HG03521 (cell line): ENCODE measurements at regions not wholly inside any gene's neighbourhood (a gene's known extent, or its start where the extent isn't known, plus 50 kb on each side); places are given as distances from the start of the nearest gene placed in this dataset.
"Not testable (repeated sequence)": the region's sequence is repeated elsewhere in the genome, so short reads cannot be mapped to it uniquely, and the experiment has no call there.

Experiments used
- ATAC-seq: cut with Tn5 transposase; IDR thresholded peaks from one replicate; pipeline ENCODE4 v1.9.1; 2021; ENCODE audit warnings: mild to moderate bottlenecking, moderate library complexity; ENCODE audit not compliant: unreplicated experiment

- ATAC-seq, result no peak
Observed at GRCh38 chr7:85686401-85687181, 499.7 kb upstream of the SEMA3D start.

DNA sequence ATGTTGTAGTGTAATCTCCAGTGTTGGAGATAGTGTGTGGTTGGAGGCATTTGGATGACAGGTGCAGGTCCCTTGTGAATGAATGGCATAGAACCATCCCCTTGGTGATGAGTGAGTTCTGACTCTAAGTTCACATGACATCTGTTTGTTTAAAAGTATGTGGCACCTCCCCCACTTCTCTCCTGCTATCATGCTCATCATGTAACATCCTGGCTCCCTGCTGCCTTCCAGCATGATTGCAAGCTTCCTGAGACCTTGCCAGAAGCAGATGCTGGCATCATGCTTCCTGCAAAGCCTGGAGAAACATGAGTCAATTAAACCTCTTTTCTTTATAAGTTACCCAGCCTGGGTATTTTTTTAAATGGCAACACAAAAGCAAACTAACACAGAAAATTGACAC, 499.0 kb upstream of the SEMA3D start:
- no peak for ATAC-seq

DNA sequence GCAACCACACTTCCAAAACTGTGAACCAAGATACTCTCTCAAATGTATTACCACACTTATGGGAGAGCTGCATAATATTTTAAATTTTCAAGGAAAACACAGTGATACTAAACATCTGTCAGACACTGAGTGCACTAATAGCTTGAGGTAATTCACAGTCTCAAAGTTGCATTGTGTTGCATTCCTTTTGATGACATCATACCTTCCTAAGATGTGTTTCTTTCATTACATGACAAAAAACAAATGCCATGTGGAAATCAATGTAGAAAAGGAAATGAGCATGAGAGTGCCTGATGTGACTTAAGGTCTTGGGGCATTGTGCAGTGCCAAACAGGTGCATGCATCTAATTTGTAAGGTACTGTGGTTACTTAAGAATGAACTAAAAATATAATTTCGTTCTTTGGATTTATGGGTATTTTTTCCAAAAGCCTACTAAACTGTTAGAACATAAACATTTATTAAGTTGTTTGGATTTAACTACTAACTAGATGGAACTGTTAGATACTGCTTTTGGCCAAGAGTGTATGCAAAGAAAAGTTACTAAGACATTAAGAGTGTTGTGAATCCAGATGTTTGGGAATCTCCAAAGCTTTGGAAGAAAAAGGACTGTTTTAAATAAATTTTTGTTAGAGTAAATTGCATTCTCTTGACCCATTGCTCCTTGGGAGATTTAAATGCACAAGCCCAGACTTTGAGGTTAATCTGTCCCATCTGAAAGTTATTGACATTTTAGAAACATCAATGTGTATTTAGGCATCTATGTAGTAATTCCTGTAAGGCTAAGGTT, 496.2 kb upstream of the SEMA3D start:
- no peak for ATAC-seq

DNA sequence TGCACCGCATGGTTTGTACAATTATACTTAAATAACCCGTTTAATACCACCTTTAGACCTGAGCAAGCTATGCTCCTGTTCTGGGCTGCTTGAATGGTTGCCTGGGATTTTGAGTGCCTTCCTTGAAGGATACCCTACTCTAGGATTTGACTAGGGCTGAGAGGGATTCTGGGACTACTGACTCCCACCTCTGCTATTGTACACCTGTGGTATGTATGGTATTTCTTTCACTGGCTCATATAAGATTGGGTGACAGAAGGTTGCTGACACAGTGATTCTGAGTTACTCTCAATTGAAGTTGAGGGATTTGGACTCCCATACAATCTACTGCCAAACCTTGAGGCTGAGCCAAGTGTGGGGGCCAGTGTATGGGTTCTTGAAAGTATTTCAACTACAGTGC, 494.4 kb upstream of the SEMA3D start:
- ATAC-seq, result no peak

- not testable (repeated sequence) for ATAC-seq
Observed at GRCh38 chr7:85675093-85675492, 488.2 kb upstream of the SEMA3D start.

GRCh38 chr7:85673876-85674275, 487.0 kb upstream of the SEMA3D start:
- no peak for ATAC-seq

GRCh38 chr7:85669225-85669624, 482.4 kb upstream of the SEMA3D start:
- no peak for ATAC-seq

GRCh38 chr7:85664341-85664740, 477.5 kb upstream of the SEMA3D start:
- ATAC-seq, result no peak

- ATAC-seq, result no peak
Observed at GRCh38 chr7:85659364-85659763, 472.5 kb upstream of the SEMA3D start.

DNA sequence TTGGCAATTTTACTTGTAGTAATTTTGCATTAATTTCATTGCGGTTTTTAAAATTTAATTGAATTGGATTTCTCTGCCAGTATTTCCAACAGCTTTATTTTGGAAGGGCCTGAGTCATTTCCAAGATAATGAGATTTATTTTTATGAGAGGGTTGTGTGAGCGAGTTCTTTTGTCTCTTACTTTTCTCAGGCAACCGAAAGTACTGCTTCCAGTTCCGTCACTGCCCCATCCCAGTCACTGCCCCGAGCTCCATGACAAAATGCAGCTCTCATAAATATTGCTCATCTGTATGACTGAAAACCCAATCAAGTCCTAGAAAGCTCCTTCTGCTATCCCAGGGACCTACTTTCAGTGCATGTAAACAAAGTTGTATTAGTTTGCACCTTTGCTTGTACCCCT, 468.4 kb upstream of the SEMA3D start:
- no peak for ATAC-seq

DNA sequence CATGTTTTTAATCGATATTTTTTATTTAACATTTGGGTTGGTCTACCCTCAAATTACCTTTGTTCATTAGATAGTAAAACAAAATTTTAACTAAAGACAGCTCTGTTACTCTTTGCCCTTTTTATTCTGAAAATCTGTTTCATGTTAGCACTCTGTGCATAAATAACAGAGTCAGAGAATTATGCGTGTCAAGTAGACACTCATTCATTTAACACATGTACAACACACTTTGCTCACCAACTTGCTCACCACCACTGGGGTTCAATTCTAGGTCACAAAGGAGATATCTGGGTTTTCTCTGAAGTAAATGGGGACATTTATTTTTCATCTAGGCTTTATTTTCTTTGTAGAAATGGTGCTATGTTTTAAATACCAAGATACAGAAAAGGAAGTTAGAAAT, 457.4 kb upstream of the SEMA3D start:
- ATAC-seq, result no peak

GRCh38 chr7:85641331-85641730, 454.5 kb upstream of the SEMA3D start:
- ATAC-seq, result no peak

GRCh38 chr7:85638394-85638793, 451.5 kb upstream of the SEMA3D start:
- ATAC-seq, result no peak

- ATAC-seq, result no peak
Observed at GRCh38 chr7:85634951-85635350, 448.1 kb upstream of the SEMA3D start.

- ATAC-seq, result no peak
Observed at GRCh38 chr7:85630904-85631600, 444.2 kb upstream of the SEMA3D start.

DNA sequence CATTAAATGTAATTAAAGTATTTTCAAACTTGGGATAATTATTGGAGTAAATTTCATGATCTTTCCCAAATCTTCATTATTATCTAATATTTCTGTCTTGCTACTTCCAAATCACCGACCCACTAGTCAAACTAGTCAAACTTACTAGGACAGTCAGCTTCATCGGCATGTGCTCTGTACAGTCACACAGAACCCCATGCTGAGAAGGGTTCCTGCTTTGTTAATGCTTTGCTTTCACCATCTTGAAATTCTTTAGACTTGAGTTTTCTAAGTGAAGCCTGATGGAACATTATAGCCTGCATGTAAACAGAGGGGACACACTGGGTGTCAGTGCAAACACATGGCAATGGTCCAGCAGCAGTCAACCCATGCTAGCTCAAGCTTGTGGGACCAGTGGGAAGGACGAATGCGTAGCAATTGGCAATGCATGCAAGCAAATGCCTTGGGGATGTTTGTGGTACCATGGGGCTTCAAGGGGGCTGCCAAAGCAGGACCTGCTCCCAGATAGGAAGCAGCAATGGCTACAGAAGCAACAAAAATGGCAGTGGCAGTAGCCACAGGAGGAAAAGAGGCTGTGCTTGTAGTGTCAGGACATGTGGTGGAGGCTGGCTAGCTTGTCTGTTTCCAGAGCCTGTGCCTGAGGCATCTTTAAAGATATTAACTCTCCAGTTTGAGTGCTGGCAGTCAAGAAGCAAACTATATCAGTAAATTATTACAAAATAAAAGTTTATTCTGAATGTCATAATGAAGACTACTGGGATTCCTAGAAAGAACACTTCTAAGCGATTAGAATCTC, 441.1 kb upstream of the SEMA3D start:
- ATAC-seq, result no peak

- no peak for ATAC-seq
Observed at GRCh38 chr7:85622059-85622458, 435.2 kb upstream of the SEMA3D start.

GRCh38 chr7:85620936-85621685, 434.3 kb upstream of the SEMA3D start:
- no peak for ATAC-seq

- no peak for ATAC-seq
Observed at GRCh38 chr7:85619236-85619635, 432.4 kb upstream of the SEMA3D start.

DNA sequence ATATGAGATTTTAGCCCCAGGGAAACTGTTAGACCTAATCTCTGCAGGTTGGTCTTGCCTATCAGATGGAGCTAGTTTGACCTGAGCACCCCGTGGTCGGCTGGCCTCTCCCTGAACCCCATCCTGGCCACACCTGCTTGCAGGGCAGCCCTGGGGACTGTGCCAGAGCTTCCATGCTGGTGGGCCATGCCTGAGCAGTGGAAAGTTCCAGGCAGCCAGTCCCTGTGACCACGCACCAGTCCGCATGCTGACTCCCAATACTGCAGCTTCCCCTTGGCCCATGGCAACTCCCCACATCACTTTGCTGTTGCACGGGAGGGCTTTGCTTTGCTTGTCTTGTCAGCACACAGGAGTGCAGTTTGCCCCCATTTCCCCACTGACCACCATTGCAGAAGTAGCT, 427.8 kb upstream of the SEMA3D start:
- no peak for ATAC-seq
